Neuronal stem cell (in vitro differentiated cells): ENCODE measurements at regions not wholly inside any gene's neighbourhood (a gene's known extent, or its start where the extent isn't known, plus 50 kb on each side); places are given as distances from the start of the nearest gene placed in this dataset.

ENCODE experiments used
- DNase-seq: peaks from one replicate; pipeline ENCODE4 v3.0.0-alpha.2; 2013; ENCODE audit warnings: low spot score
- H2AFZ ChIP-seq: one replicate; pipeline ENCODE4 v1.6.1; 2013; ENCODE audit warnings: mild to moderate bottlenecking, low read length, inconsistent platforms
- H2AK5ac ChIP-seq: 2 replicates; pipeline ENCODE4 v1.6.1; 2013; ENCODE audit warnings: low read depth, mild to moderate bottlenecking, inconsistent platforms, low read length, moderate library complexity, mixed read lengths
- H2BK120ac ChIP-seq: 2 replicates; pipeline ENCODE4 v1.6.1; 2013; ENCODE audit warnings: low read depth, mild to moderate bottlenecking, inconsistent platforms, low read length, moderate library complexity, mixed read lengths
- H2BK12ac ChIP-seq: one replicate; pipeline ENCODE4 v1.6.1; 2013; ENCODE audit warnings: low read length, inconsistent platforms
- H2BK15ac ChIP-seq: 2 replicates; pipeline ENCODE4 v1.6.1; 2013; ENCODE audit warnings: mild to moderate bottlenecking, low read length, inconsistent platforms, mixed read lengths
- H2BK5ac ChIP-seq: one replicate; pipeline ENCODE4 v1.6.1; 2013; ENCODE audit warnings: inconsistent platforms, mild to moderate bottlenecking, low read length, moderate library complexity
- H3K14ac ChIP-seq: one replicate; pipeline ENCODE4 v1.6.1; 2013; ENCODE audit warnings: low read length, inconsistent platforms
- H3K18ac ChIP-seq: 2 replicates; pipeline ENCODE4 v1.6.1; 2013; ENCODE audit warnings: low read length, inconsistent platforms
- H3K23ac ChIP-seq: 2 replicates; pipeline ENCODE4 v1.6.1; 2013; ENCODE audit warnings: low read depth, mild to moderate bottlenecking, mixed read lengths, low read length, inconsistent platforms; ENCODE audit not compliant: poor library complexity
- H3K27ac ChIP-seq: replicated peaks from 3 replicates; pipeline ENCODE4 v1.5.1; 2013; ENCODE audit warnings: low read length, inconsistent platforms
- H3K27me3 ChIP-seq, 3 experiments: 2 replicates each; pipeline ENCODE4 v1.6.1; 2013; ENCODE audit warnings: low read length in 3 of 3, mild to moderate bottlenecking in 2 of 3, inconsistent platforms in 1 of 3, low read depth in 1 of 3, mixed read lengths in 1 of 3, moderate library complexity in 1 of 3; ENCODE audit not compliant: control insufficient read depth in 3 of 3, insufficient read depth in 3 of 3
- H3K36me3 ChIP-seq, 2 donors: replicated peaks in 1 of 2; 2 replicates each; pipeline ENCODE4 v1.6.1; 2013; ENCODE audit warnings: low read length in 2 of 2; ENCODE audit not compliant: control insufficient read depth in 2 of 2, insufficient read depth in 2 of 2
- H3K4ac ChIP-seq: 2 replicates; pipeline ENCODE4 v1.6.1; 2013; ENCODE audit warnings: inconsistent platforms, mild to moderate bottlenecking, low read length, moderate library complexity
- H3K4me1 ChIP-seq, 2 donors: 1 replicate in 1 of 2; 2 replicates in 1 of 2; pipeline ENCODE4 v1.6.1; 2013; ENCODE audit warnings: low read length in 2 of 2, low read depth in 1 of 2; ENCODE audit not compliant: control insufficient read depth in 2 of 2, insufficient read depth in 1 of 2
- H3K4me2 ChIP-seq: one replicate; pipeline ENCODE4 v1.6.1; 2013; ENCODE audit warnings: mild to moderate bottlenecking, low read length, inconsistent platforms; ENCODE audit not compliant: insufficient read depth, poor library complexity, severe bottlenecking
- H3K4me3 ChIP-seq, 2 donors: 2 replicates each; pipeline ENCODE4 v1.5.1; 2013; ENCODE audit warnings: low read length in 2 of 2, mild to moderate bottlenecking in 2 of 2, inconsistent platforms in 1 of 2, moderate library complexity in 1 of 2
- H3K79me1 ChIP-seq: one replicate; pipeline ENCODE4 v1.6.1; 2013; ENCODE audit warnings: low read depth, mild to moderate bottlenecking, inconsistent platforms, low read length, moderate library complexity
- H3K9ac ChIP-seq: one replicate; pipeline ENCODE4 v1.6.1; 2013; ENCODE audit warnings: mild to moderate bottlenecking, low read depth, low read length, inconsistent platforms; ENCODE audit not compliant: poor library complexity
- H3K9me3 ChIP-seq, 2 donors: replicated peaks in 1 of 2; 2 replicates each; pipeline versions ENCODE3 to v1.6.1; 2013; ENCODE audit warnings: low read length in 2 of 2, mild to moderate bottlenecking in 2 of 2, inconsistent platforms in 1 of 2, low read depth in 1 of 2, mixed read lengths in 1 of 2, moderate library complexity in 1 of 2; ENCODE audit not compliant: control insufficient read depth in 2 of 2, insufficient read depth in 1 of 2
- H4K8ac ChIP-seq: one replicate; pipeline ENCODE4 v1.6.1; 2013; ENCODE audit warnings: low read depth, mild to moderate bottlenecking, inconsistent platforms, low read length, moderate library complexity
- H4K91ac ChIP-seq: one replicate; pipeline ENCODE4 v1.6.1; 2013; ENCODE audit warnings: low read length, low read depth, mild to moderate bottlenecking, inconsistent platforms; ENCODE audit not compliant: poor library complexity
- WGBS, 2 donors: extraction: QIAGEN DNeasy Blood & Tissue Kit; methylation state at CpG; one replicate each; pipeline ENCODE4 v1.1.7; 2013; ENCODE audit warnings: missing lambda C conversion rate in 2 of 2, mixed read lengths in 1 of 2; ENCODE audit not compliant: insufficient read length in 2 of 2, insufficient replicate concordance in 1 of 2; ENCODE audit errors: extremely low coverage in 2 of 2; 5-methylcytosine and 5-hydroxymethylcytosine counted together

DNA sequence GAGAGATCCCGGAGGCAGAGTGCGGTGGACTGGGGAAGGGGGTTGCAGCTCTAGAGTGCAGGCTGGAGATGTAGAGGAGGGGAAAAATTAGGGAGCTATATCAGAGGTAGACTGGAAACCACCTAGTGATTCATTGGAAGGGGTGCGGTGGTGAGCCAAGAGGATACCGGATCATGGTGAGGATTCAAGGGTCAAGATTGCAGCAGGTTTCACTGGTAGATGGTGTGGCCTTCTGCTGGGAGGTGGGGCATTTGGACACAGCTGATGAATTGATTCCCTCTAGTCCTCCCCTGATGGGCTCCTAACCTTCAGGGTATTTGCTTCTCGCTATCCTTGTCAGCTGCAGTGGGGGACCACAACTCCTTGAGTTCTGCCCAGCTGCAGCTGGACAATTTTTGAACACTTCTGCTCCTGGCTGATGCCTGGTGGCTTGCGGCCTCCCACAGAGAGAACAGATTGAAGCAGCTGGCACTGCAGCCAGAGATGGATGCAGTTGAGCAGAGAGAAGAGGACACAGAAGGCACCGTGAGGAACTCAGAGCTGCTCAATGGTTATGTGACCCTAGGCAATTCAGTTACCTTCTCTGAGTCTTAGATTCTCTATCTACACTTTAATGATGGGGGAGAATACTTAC is 134.4 kb upstream of the ABCA1 start:
- peaks cover 7 to 10% of the 10 kb centered on the region in 2 donors for H3K4me1 ChIP-seq
- no peak overlapping the region for H4K91ac ChIP-seq
- no peak overlapping the region for H3K18ac ChIP-seq
- no peak overlapping the region for H2BK12ac ChIP-seq
- H3K27ac ChIP-seq: no peak overlapping the region
- H2BK120ac ChIP-seq: no peak overlapping the region
- no peak overlapping the region for H3K4me2 ChIP-seq
- H3K4ac ChIP-seq: no peak overlapping the region
- no peak overlapping the region for H2AK5ac ChIP-seq
- H3K14ac ChIP-seq: no peak overlapping the region
- H2AFZ ChIP-seq: no peak overlapping the region
- no peak overlapping the region for H3K23ac ChIP-seq
- H4K8ac ChIP-seq: no peak overlapping the region
- no peak for DNase-seq
- no peaks in the 10 kb centered on the region for H3K36me3 ChIP-seq
- H3K27me3 ChIP-seq: no peaks in the 10 kb centered on the region
- WGBS, 2 donors: no CpG with 5 or more reads among the region's 7 CpGs
- H3K79me1 ChIP-seq: no peaks in the 10 kb centered on the region
- no peak overlapping the region for H3K4me3 ChIP-seq
- H2BK5ac ChIP-seq: no peak overlapping the region
- no peak overlapping the region for H2BK15ac ChIP-seq
- H3K9me3 ChIP-seq: no peaks in the 10 kb centered on the region
- no peak overlapping the region for H3K9ac ChIP-seq

DNA sequence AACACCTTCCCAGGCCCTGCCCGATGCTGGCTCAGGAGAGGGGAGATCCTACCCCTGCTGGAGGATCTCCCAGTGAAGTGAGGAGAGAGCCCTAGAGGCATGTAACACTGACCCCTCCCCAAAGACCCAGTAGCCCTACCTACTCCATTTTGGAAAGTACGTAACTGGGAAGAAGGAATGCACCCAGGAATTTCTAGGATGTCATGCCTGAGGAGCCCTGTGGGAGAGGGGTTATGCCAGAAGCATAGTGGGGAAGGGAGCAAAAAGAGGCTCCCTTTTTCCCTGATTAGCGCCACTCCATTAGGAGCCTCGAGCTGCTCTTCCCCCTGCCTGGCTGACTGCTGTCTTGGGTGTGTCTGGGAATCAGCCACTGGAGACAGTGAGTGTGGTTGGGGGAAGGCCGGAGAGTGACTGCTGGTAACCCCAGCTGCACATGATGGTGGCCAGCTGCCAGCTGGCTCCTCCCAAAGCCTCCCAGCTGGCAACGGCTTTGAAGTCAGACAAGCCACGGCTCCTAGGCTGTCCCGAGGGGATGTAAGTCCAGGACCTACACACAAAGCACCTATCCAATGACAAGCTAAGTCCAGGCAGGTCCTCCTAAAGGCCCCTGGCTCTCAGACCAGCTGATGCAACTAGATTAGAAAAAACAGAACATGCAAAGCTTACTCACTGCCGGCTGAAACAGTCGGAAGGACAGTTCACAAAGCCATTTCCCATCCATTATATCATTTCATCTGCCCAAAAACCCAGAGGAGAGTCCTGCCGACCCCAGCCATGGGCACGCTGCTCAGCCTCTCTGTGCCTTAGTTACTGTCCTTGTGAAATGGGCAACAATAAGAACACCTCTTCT is 136.5 kb upstream of the ABCA1 start:
- no peak overlapping the region for H3K4me2 ChIP-seq
- H3K4ac ChIP-seq: no peak overlapping the region
- H3K9me3 ChIP-seq: no peaks in the 10 kb centered on the region
- H3K27me3 ChIP-seq: no peaks in the 10 kb centered on the region
- H3K27ac ChIP-seq: no peak overlapping the region
- peak overlapping the region; percentile 63 for H2AK5ac ChIP-seq
- peak overlapping the region; percentile 11 for H2BK15ac ChIP-seq
- no peaks in the 10 kb centered on the region for H3K79me1 ChIP-seq
- WGBS, 2 donors: no CpG with 5 or more reads among the region's 12 CpGs
- H3K4me3 ChIP-seq: no peak overlapping the region
- H3K23ac ChIP-seq: no peak overlapping the region
- no peak overlapping the region for H2BK5ac ChIP-seq
- no peak overlapping the region for H3K9ac ChIP-seq
- H3K4me1 ChIP-seq: peaks cover 7 to 10% of the 10 kb centered on the region in 2 donors
- no peak overlapping the region for H4K91ac ChIP-seq
- peak overlapping the region; percentile 79 for H2AFZ ChIP-seq
- DNase-seq: peak; percentile 18
- H4K8ac ChIP-seq: no peak overlapping the region
- no peak overlapping the region for H2BK12ac ChIP-seq
- peak overlapping the region; percentile 41 for H3K18ac ChIP-seq
- peak overlapping the region; percentile 47 for H2BK120ac ChIP-seq
- no peaks in the 10 kb centered on the region for H3K36me3 ChIP-seq
- no peak overlapping the region for H3K14ac ChIP-seq

DNA sequence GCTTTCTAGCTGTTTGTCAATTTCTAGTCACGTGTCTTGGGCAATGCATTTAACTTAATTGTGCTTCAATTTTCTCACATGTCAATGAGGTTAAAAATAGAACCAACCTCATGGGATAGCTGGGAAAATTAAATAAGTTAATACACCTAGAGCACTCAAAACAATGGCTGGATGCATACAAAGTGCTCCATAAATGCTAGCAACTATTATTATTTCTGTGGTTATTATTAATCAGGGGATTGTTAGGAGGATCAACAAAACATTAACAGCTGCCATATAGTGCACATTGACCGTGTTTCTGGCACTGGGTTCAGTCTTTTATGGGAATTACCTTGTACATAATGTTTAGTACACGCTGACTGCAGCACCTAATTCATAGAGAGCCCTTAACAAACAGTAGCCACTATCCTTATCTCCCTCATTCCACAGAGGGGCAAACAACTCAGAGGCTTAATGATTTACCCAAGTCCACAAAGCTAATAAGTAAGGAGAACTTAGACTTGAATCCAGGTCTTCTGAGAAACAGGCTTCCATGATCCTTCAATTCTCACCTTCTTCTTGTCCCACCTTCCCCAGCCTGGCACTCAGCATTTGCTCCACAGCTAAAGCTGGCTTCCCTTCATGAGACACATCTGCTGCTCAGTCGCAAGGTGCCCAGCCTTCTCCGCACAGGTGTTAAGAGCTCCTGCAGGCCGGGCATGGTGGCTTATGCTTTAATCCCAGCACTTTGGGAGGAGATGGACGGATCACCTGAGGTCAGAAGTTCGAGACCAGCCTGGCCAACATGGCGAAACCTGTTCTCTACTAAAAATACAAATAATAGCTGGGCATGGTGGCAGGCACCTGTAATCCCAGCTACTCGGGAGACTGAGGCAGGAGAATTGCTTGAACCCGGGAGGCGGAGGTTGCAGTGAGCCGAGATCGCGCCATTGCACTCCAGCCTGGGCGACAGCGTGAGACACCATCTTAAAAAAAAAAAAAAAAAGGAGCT is 137.4 kb upstream of the ABCA1 start:
- Histone ChIP-seq H3K4me3 (no peak overlapping the region), H2BK120ac (no peak overlapping the region), H4K91ac (no peak overlapping the region), H3K36me3 (no peaks in the 10 kb centered on the region), H3K4me2 (no peak overlapping the region), H3K14ac (no peak overlapping the region), H2AFZ (peak overlapping the region; percentile 79), H3K27ac (no peak overlapping the region), H3K4ac (no peak overlapping the region), H3K23ac (no peak overlapping the region), H3K4me1 (peaks cover 7 to 12% of the 10 kb centered on the region in 2 donors), H2BK5ac (no peak overlapping the region), H3K79me1 (no peaks in the 10 kb centered on the region), H2AK5ac (no peak overlapping the region), H3K9ac (no peak overlapping the region), H3K9me3 (no peaks in the 10 kb centered on the region), H3K27me3 (no peaks in the 10 kb centered on the region), H3K18ac (no peak overlapping the region), H2BK15ac (no peak overlapping the region), H4K8ac (no peak overlapping the region), H2BK12ac (no peak overlapping the region)
- DNase-seq: no peak
- no CpG with 5 or more reads among the region's 17 CpGs for WGBS, 2 donors
